ENCODE measurements at regions not wholly inside any gene's neighbourhood (a gene's known extent, or its start where the extent isn't known, plus 50 kb on each side); places are given as distances from the start of the nearest gene placed in this dataset.

GRCh38 chr6:68238097-68238601 lies 396.9 kb upstream of the ADGRB3 start:
- DNase-seq (no peak), ATAC-seq (ENCODE audit: low read depth) (no peak)
- Mint-ChIP-seq H3K9me3 (peaks cover 4% of the 10 kb centered on the region), H3K4me1 (no peaks in the 10 kb centered on the region), H3K27me3 (no peaks in the 10 kb centered on the region), H3K27ac (no peak overlapping the region), H3K36me3 (ENCODE audit: low read depth) (no peaks in the 10 kb centered on the region), H3K4me3 (no peak overlapping the region)
- TF ChIP-seq CTCF (IDR thresholded peaks at IDR 0.05): no peak
- CTCF ChIA-PET: no interaction called here
- POLR2A ChIA-PET: no interaction called here
- intact Hi-C loops (cut with micrococcal nuclease): no loop called here

GRCh38 chr6:68237205-68237604 lies 397.9 kb upstream of the ADGRB3 start:
- peaks cover 4% of the 10 kb centered on the region for H3K9me3 Mint-ChIP-seq
- intact Hi-C loops (cut with micrococcal nuclease): no loop called here
- no peak overlapping the region for H3K4me3 Mint-ChIP-seq
- ChIA-PET CTCF (no interaction called here), POLR2A (no interaction called here)
- ATAC-seq (ENCODE audit: low read depth) (no peak), DNase-seq (no peak)
- TF ChIP-seq CTCF (IDR thresholded peaks at IDR 0.05): no peak
- no peaks in the 10 kb centered on the region for H3K36me3 Mint-ChIP-seq (ENCODE audit: low read depth)
- H3K27ac Mint-ChIP-seq: no peak overlapping the region
- H3K27me3 Mint-ChIP-seq: no peaks in the 10 kb centered on the region
- no peaks in the 10 kb centered on the region for H3K4me1 Mint-ChIP-seq

GRCh38 chr6:68235326-68235784 lies 399.7 kb upstream of the ADGRB3 start:
- no peak for TF ChIP-seq CTCF (IDR thresholded peaks at IDR 0.05)
- Mint-ChIP-seq H3K27ac (no peak overlapping the region), H3K9me3 (peaks cover 2% of the 10 kb centered on the region), H3K36me3 (ENCODE audit: low read depth) (no peaks in the 10 kb centered on the region), H3K4me1 (no peaks in the 10 kb centered on the region), H3K4me3 (no peak overlapping the region), H3K27me3 (no peaks in the 10 kb centered on the region)
- no peak for ATAC-seq (ENCODE audit: low read depth)
- ChIA-PET CTCF (no interaction called here), POLR2A (no interaction called here)
- intact Hi-C loops (cut with micrococcal nuclease): no loop called here
- DNase-seq: no peak

- H3K27me3 Mint-ChIP-seq: no peaks in the 10 kb centered on the region
- H3K36me3 Mint-ChIP-seq (ENCODE audit: low read depth): no peaks in the 10 kb centered on the region
- H3K27ac Mint-ChIP-seq: no peak overlapping the region
- TF ChIP-seq CTCF (IDR thresholded peaks at IDR 0.05): no peak
- intact Hi-C loops (cut with micrococcal nuclease): no loop called here
- CTCF ChIA-PET: no interaction called here
- no peaks in the 10 kb centered on the region for H3K4me1 Mint-ChIP-seq
- POLR2A ChIA-PET: no interaction called here
- no peak for ATAC-seq (ENCODE audit: low read depth)
- no peaks in the 10 kb centered on the region for H3K9me3 Mint-ChIP-seq
- DNase-seq: no peak
- no peak overlapping the region for H3K4me3 Mint-ChIP-seq
Measured at GRCh38 chr6:68233623-68234022, 401.5 kb upstream of the ADGRB3 start.

- ATAC-seq (ENCODE audit: low read depth) (no peak), DNase-seq (no peak)
- no peak overlapping the region for H3K27ac Mint-ChIP-seq
- H3K36me3 Mint-ChIP-seq (ENCODE audit: low read depth): no peaks in the 10 kb centered on the region
- H3K27me3 Mint-ChIP-seq: no peaks in the 10 kb centered on the region
- ChIA-PET POLR2A (no interaction called here), CTCF (no interaction called here)
- no peaks in the 10 kb centered on the region for H3K4me1 Mint-ChIP-seq
- intact Hi-C loops (cut with micrococcal nuclease): no loop called here
- H3K4me3 Mint-ChIP-seq: no peak overlapping the region
- no peaks in the 10 kb centered on the region for H3K9me3 Mint-ChIP-seq
- TF ChIP-seq CTCF (IDR thresholded peaks at IDR 0.05): no peak
Measured at GRCh38 chr6:68229566-68229965, 405.5 kb upstream of the ADGRB3 start.

Measured in activated B cell treated with CpG ODN at 0.5 μM for 24 hours (primary cell).